GM19463 (cell line): ENCODE measurements at regions not wholly inside any gene's neighbourhood (a gene's known extent, or its start where the extent isn't known, plus 50 kb on each side); places are given as distances from the start of the nearest gene placed in this dataset.

Experiments used
- ATAC-seq: cut with Tn5 transposase; IDR thresholded peaks from one replicate; pipeline ENCODE4 v1.9.1; 2021; ENCODE audit warnings: mild to moderate bottlenecking, moderate library complexity; ENCODE audit not compliant: unreplicated experiment

DNA sequence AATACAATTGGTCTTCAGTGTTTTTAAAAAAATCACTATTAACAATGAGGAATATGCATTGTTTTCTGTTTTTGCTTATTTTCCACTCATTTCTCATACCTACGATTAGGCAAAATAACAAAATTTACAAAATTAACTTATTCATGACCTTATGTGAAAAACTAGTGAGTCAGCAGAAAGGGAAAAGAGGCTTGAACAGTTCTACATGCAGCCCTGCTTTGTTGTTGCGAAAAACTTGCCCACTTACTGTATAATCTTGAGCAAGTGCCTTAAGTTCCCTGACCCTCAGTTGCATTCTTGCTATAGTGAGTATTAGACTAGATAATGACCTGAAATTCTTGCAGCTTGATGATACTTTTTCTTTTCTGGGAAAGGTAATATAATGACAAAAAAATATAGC is 551.1 kb upstream of the BCHE start:
- no peak for ATAC-seq

DNA sequence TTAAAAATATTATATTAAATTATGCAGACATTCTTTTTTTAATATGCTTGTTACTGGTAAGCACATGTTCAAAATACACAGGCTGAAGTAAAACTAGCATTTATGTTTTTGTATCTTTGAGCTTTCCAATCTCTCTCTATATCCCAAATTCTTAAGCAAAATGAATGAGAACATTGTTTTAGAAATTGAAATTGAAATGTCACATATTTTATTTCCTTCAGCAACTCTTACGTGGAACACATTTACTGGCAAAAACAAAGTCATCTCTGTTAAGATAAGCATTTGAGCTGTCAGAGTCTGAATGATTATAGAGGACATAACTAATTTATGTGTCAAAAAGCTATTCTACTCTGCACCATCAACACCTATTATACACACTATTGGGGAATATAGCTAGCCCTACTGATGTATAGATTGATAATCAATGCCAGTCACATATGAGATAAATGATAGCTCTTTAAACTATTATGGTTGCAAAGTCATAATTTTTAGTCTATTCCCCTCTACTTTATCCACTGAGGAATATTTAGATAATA is 535.4 kb upstream of the BCHE start:
- ATAC-seq, result no peak

DNA sequence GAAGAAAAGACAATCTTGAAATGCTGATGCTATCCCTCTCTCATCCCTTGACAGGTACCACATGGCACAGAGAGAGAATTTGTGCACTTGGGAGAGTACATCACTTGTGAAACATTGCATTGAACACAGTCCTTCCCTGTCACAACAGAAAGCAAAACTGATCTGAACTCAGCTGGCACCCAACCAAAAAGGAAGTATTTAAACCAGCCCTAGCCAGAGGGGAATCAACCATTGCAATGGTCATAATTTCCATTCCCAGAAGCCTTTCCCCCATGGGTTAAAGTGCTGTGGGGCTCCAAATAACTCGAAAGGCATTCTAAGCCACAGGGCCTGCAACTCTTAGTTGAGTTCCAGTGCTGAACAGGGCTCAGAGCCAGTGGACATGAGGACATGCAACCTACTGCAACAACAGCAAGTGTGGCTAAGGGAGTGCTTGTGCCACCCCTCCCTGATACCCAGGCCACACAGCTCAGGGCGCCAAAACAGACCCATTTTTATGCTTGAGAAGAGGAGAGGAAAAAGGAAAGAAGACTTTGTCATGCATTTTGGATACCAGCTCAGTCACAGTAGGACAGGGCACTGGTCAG is 530.8 kb upstream of the BCHE start:
- no peak for ATAC-seq

DNA sequence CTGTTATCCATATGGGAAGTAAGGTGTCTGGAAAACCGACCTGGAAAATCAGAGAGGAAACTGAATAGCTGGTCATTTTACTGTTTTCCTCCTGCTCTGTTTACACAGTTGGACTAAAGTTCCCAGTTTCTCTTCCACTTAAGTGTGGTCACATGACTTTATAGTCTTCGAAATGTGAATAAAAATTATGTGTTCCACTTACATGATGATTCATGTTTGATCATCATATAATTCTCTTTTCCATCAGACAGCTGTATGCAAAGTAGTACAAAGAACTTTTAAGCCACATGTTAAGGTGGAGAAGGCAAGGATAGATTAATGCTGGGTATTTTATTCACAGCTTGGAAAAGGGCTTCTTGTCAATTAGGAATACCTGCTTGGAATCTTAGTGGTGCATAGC is 525.5 kb upstream of the BCHE start:
- no peak for ATAC-seq

DNA sequence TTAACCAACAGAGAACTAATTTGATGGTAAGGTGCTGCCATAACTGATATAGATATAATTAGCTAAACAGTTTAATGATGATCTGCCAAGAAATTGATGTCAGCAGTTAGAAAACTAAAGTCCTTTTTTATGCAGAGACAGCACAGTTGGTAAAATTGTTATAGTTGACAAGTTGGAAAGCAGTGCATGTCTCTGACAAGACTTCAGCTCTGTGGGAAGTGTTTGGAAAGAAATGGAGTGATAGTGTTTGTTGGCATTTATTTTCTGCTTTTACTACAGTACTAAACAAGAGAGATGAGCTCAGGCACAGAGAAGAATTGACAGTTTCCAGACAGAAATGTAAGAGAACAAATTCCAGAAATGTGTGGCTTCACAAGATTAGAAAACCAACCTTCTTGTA is 523.5 kb upstream of the BCHE start:
- no peak for ATAC-seq

DNA sequence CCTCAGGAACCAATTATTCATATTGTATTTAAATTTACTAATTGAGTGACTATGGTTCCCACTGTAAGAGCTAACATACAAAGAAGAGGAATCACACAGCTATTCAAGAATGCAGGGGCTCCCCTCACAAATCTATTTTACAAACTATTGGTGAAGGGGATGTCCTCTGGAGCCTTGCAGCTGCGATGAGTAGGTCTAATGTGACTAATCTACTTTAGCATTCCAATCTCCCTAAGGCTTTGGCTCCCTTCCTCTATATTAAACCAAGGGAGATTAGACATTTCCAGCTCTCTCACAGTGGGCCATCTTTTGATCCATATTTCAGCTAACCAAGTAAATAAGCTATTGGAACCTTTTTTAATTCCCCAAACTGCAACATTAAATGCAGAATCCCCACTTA is 514.2 kb upstream of the BCHE start:
- ATAC-seq, result no peak

DNA sequence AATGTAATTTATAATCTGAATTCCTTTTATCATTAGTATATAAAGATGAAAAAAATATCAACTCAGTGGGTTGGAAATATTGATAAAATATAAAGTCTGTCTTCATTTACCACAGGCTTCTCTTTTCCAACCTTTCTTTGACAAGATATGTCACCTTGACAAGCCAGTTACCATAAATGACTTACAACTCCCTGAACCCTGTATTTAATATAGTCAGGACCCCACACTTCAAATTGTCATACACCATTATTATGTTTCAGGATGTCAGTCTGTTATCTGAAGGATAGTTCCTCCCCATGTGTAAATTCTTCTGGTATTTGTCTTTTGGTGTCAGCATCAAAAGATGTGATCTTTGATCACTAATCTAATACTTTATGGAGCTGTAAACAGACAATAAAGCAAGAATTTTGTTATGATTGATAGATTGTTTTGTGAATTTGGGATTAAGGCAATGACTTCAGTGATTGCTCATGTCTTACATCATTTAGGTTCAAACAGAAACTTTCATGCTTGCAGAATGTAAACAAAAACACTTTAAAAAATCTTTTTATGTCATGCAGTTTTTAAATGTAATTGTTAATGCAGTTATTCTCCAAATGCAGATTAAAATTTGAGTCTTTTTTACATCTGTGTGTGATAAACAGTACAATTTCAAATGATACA is 503.5 kb upstream of the BCHE start:
- no peak for ATAC-seq

DNA sequence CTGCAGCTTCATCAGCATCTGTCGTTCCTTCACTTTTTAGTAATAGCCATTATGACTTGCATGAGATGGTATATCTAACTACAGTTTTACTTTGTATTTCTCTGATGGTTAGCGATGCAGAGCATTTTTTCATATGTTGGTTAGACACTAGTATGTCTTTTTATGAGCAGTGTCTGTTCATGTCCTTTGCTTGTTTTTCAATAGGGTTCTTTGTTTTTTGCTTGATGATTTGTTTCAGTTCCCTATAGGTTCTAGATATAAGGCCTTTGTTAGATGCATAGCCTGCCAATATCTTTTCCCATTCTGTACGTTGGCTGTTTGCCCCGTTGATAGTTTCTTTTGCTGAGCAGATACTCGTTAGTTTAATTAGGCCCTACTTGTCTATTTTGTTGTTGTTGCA is 487.2 kb upstream of the BCHE start:
- no peak for ATAC-seq

DNA sequence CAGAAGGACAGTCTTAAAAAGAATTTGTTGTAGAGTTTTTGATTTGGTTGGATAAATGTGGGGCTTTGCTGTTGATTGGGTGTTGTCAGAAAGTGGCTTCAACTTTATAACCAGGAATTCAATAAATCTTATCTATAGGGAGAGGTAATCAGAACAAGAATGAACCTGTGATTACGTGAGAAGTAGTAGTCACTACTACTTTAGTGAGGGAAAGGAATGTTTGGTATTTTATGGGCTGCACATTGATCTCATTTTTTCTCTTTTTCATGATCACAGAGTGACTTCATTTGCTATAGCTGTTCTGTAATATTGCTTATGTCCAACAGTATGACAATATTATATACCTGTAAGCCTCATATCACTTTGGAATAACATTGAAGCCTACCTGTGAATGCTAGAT is 485.2 kb upstream of the BCHE start:
- no peak for ATAC-seq

DNA sequence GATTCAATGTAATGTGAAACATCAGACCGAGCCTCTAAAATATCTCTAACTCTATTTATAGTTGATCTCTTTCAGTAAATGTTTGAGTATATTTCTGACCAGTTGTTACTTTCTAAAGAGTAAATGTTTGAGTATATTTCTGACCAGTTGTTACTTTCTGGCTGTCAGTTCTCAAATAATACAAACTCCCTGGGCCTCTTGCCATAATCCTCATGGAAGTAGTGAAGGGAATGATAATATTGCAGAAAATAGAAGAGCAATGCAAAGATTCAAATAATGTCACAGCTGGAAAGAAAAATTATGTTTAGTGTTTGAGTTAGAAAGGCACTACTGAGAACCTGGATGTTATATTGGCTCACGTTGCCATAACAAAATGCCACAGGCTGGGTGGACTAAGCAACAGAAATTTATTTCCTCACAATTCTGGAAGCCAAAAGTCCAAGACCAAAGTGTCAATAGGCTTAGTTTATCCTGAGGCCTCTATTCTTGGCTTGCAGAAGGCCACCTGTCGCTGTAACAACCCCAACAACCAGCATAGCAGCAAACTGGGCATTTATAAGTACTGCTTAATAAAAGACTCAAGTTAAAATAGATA is 470.6 kb upstream of the BCHE start:
- ATAC-seq, result no peak

DNA sequence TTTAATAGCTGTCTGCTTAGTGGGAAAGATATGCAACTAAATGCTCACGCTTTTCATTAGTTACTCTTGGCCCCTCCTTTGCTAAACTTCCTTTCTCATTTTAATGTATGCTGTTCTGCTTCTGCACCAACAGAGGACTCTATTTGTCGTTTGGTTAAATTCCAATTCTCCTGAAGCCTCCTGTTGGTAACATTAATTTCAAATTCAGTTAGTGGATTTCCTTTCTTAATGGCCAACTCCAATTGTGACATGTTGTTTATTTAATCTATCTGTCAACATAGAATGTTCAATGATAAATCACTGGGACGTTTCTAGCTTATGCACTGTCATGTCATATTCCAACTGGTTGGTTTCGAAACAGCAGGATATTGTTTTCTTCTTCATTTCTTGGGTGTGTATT is 467.4 kb upstream of the BCHE start:
- ATAC-seq, result no peak

DNA sequence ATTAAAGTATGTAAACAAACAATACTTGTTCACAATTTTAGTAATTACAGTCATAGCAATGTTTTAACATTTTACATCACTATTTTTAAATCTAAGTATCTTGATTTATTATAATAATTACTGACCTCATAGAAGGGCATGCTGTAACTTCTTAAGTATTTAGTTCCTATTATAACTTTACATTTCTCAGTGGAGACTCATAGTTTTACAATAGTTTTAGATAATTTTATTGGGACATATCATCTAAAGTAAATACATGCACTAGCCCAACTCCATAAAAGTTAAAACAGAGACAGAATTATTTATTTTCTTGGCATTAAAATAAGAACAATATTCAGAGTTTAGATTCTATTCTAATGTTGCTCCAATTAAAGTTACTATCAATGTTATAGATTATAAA is 466.5 kb upstream of the BCHE start:
- ATAC-seq, result no peak

DNA sequence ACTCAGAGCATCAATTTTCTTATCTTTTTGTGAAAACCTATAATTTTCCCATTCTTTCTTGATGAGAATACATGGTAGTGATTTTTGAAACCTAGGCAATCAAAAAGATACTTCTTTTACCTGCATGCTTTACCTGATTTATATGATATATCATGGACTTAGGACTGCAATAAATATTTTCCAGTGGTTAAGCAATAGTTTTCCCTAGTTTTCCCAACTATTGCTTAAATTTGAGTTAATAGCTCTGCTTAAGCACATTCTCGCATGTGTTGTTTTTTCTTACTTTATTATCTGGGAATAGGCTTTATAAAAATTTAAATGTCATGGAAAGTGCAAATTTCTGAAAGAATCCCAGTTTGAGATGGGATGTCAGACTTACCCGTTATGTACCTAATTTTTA is 465.1 kb upstream of the BCHE start:
- no peak for ATAC-seq

DNA sequence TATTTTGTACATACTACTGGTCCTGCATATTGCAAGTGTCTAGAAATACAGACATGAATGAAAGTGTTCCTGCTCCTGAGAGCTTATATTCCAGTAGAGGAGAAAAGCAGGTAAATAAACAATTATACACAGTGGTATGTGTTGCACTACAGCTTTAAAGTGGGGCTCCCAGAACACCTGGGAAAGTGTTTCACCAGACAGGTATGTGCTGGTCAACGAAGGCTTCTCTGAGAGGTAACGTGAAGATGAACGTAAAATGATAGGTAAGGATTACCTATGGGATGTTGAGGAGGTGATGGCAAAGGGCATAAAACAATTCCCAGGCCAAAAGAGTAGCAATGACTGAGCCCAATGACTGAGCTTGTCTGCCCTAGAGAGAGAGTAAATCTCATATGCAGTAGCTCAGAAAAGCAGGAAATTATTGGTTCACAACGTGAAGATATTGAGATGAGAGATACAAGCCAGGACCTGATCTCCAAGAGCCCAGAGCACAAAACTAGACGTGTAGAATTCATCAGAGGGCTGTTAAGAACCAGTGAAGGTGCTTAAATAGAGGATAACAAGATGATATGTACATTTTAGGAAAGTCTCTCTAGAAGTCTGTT is 459.1 kb upstream of the BCHE start:
- ATAC-seq, result no peak

DNA sequence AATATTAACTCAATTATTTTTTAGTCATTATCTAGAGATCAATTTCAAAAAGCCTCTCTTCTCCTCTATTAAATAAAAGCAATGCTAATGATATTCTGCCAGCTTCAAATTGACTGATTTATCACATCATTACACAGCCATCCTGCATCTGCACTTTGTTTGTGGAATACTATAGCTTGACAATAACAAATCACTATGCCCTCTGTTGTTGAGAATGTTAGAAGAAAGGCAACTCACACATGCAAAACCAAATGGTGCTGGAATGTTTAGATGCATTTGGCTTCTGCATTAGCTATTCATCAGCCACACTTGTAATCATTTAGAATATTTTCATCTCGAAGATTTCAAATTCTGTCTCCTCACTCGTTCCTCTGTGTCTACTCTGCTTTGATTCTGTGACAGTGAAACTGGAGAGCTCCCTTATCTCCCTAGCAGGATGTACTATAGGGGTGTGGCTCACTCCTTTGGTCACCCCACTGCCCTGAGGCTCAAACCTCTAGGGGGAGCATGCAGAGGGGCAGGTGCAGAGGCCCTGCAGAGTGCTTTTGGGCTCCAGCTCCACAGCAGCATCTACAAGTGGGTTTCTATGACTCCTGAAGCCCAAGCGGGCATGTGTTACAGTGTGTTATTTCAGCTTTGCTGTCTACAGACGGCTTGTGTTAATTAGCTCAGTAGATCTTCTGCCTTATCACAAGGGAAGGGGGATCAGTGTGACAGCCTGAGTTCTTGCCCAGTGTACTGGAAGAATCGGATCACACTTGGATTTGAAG is 454.1 kb upstream of the BCHE start:
- ATAC-seq, result no peak

DNA sequence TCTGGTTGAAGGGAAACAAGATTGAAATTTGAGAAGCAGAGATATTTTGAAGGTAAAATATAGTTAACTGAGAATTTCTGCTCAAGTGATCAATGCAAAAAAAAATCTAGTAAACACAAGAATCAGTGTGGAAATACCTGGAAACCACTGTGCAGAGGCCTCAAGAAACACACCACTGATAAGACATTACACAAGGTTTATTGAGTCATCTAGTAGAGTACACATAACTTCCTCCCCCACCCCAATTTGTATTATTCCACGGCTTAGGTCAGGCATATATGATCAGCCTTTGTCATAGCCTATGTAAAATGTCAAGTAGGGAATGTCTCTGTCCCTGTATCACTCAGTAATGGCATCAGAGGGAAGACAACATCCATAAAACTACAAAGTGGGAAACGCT is 447.8 kb upstream of the BCHE start:
- ATAC-seq, result no peak

DNA sequence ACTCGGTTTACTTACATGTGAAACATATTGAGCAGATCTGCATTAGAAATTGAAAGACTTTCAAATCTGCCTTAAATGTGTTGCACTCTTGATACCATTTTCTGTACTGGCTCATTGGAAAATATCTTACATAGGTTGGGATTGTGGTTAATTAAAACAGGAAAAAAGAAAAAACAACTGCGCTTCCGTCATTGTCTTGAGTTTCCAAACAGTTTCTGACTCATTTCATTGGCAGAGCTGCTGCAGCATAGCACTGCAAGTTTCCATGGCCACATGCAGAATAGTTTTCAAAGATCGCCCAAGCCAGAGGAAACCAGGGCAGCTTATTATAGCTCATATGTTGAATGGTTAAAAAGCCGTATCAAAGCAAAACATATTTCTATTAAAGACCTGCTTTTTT is 446.6 kb upstream of the BCHE start:
- no peak for ATAC-seq

DNA sequence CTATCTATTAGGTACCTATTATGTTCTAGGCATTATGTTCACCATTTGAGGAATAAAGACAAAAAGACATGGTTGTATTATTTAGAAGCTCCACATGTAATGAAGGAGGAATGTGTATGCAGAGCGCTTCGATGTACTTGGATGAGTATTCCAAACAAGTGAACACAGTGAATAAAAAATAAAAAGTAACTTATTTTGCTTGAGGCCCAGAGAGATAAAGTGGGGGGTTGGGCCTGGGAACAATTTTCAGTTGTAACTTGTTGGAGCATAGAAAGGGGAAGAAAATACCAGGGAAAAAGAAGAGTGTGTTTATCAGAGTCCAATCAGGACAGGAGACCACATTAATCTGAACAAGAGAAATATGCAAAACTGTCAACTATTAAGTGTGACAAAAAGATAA is 445.7 kb upstream of the BCHE start:
- ATAC-seq, result no peak

DNA sequence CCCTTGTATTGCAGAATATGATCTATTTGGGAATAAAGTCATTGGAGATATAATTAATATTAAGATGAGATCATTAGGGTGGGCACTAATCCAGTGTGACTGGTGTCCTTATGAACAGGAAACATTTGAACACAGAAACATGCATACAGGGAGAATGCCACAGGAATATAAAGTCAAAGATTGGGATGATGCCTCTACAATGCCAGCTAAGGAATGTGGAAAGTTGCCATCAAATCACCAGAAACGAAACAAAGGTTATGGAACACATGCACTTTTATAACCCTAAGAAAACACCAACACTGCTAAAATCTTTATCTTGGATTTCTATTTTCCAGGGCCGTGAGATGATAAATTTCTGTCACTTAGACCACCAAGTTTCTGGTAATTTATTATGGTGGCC is 442.4 kb upstream of the BCHE start:
- no peak for ATAC-seq

DNA sequence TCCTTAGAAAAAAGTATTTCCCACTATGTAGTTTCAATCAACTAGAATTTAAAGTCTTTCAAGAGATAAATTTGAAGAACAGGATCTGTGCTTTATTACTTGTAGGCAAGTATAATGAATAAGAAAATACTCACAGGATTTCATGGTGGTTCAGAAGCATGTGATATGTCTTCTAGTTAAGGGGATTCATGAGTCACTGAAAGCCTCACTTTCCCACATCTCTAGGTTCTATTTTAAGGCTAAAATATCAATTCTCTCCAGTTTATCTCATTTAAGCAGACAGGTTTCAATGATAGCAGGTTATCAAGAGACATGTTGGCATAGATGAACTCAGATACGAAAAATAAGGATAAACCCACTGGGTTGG is 437.8 kb upstream of the BCHE start:
- no peak for ATAC-seq

DNA sequence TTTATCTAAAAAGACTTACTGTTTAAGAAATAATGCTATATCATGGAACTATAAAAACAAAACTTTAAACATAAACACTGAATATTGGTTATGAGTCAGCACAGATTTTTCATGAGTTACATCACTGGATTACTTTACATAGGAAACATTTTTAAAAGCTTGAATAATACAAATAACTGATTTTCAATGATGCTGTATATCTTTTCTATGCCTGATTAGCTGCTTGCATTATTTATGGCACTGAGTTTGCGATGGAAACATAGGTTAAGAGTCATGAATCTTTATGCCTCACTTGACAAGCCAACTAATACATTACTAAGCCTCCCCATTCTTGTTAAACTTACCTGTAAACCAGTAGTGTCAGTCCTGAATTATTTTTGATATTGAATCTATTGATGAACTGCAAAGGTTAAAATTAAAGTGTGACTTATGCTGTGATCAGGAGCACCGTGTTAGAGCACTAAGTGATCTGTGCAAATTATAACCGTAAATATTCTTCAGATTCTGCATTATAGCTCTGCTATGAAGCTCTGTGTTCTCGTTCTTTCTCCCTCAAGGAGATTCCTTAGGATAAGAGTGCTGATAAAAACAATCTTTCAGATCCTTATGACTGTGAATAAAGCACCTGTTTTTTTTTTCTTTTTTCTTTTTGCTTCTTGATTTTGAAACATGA is 437.3 kb upstream of the BCHE start:
- no peak for ATAC-seq
